ENCODE measurements at regions not wholly inside any gene's neighbourhood (a gene's known extent, or its start where the extent isn't known, plus 50 kb on each side); places are given as distances from the start of the nearest gene placed in this dataset.

DNA sequence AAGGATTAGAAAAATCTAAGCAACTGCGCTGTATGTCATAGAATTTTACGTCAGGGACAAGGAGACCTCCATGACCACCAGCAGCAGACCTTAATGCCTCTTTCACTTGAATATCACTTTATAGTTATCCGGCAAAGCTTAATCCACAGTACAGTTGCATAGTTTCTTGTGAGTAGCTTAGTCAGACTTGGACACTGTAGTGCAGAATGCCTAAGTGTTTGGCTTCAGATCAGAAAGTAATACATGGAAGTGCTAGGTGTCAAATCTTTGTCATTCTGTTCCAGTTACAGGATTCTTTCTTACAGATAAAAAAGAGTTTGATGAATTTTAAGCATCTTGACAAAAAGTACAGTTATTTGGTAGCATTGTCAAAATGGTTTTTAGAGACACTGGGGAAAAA lies 239.9 kb upstream of the PAPPA start:
- no peak for DNase-seq

DNA sequence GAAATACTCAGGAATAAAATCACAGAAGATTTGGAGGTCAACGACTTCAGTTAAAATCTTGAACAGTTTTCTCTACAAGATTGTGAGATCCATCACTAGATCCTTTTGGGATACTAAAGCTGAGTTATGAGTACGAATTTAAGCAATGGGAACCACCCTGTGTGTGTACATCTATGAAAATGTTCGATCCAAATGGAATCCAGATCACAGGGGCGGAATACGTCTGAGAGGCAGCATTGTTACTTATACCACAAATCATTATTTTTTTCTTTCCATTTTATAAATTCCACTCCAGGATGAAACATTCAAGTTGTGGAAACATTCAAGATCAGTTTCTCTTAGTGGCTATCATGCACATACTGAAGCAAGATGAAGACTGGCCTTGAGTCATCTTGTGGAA lies 239.3 kb upstream of the PAPPA start:
- DNase-seq = no peak

GRCh38 chr9:115921301-115921700 lies 232.3 kb upstream of the PAPPA start:
- DNase-seq = no peak

DNA sequence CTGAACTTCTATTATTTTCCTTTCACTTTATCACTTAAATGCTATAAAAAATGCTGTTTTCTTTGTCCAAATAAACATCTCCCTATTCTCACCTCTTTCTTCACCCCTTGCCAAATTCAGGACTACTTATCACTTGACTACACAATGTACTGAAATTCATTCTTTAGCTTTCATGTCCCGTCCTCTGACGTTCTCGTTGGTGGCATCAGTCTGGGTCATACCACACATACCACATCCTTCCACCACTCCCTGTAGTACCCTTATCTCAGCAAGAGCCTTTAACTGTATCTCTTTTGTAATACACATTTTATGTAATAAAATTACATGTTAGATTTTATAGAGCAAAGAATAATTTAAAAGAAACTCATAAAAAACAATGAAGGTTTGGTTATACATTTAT lies 231.1 kb upstream of the PAPPA start:
- no peak for DNase-seq

DNA sequence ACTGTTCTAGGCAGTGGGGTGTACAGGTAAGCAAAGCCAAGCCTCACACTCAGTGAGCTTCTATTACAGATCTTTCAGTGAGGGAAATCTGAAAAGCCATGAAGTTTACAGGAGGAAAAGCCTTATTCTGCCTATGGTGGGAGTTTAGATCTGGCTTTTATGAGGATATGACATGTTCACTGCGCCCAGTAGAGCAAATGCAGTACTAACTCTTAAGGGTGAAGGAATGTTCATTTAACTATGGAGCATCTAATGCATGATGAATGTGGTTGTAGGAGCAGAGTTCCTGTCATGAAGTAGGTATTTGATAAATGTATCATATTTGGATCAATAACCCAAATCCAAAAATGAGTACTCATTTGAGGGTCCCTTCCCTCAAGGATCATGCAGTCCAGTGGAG lies 230.2 kb upstream of the PAPPA start:
- DNase-seq = no peak

GRCh38 chr9:115923903-115924668 lies 229.5 kb upstream of the PAPPA start:
- DNase-seq = no peak

- DNase-seq = no peak
Observed at GRCh38 chr9:115924669-115924987, 229.0 kb upstream of the PAPPA start.

DNA sequence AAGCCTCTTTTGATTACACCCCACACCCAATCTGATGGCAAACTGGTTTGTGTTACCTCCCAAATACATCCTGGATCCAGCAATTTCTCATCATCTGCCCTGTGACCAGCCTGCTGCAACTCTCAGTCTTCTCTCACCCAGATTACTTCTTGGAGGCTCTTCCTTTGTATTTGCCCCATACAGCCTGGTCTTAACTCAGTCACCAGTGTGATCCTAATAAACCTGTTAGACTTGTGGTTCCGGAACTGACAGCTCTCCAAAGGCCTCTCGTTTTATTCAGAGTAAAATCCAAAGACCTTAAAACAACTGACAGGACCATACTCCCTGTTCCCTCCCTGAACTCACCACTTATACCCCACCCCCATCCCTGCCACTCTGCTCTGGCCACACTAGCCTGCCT lies 228.2 kb upstream of the PAPPA start:
- DNase-seq = no peak

GRCh38 chr9:115930472-115930871 lies 223.1 kb upstream of the PAPPA start:
- no peak for DNase-seq

DNA sequence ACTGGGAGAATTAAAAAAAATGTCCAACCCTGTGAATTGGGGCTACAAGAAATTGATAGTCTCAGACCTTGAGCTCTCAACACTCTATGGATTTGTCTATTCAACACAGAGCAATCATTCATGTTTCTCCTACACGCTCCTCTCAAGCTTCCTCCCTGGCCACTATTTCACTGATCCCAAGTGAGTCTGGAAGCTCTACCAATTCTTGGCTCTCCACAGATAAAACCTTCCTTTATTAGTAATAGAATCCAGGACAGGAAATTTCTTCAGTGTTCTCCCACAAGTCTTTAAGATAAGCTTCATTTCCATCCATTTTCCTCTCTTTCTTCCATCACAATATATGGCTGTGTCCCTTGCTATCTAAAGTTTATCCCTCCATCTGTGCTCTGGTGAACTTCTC lies 215.1 kb upstream of the PAPPA start:
- DNase-seq = no peak

- DNase-seq = no peak
Observed at GRCh38 chr9:115939065-115939765, 214.4 kb upstream of the PAPPA start.

- no peak for DNase-seq
Observed at GRCh38 chr9:115941561-115942315, 211.9 kb upstream of the PAPPA start.

DNA sequence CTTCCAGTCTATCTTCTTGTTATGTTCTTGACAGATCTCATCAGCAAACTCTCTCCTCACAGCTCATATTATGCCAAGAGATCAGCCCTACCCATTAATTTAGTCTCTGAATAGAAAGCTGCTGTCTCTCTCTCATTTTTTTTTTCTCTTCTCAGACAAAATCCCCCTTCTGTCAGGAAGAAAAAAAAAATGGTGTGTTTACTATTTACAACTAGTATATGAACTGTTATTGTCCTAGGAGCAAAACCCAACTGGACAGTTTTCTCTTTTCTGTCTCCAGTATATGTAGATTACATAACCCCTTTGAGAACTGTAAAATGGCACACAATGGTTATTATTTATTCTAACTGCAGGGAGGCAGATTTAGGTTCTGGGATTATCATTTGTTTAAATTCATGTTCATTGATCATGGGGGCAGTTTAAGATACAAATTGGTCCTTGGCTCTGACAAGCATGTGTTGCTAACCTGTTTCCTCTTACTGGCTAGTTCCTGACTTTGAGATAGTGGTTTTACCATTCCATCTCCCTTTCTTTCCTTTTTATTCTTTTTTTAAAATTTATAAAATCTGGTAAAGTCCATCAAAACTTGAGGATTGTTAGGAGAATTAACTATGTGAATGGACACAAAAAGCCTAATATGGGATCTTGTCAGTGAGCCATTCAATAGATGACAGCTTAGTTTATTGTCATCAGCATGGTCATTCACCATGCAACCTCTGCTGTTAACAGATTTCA lies 210.0 kb upstream of the PAPPA start:
- DNase-seq = no peak

DNA sequence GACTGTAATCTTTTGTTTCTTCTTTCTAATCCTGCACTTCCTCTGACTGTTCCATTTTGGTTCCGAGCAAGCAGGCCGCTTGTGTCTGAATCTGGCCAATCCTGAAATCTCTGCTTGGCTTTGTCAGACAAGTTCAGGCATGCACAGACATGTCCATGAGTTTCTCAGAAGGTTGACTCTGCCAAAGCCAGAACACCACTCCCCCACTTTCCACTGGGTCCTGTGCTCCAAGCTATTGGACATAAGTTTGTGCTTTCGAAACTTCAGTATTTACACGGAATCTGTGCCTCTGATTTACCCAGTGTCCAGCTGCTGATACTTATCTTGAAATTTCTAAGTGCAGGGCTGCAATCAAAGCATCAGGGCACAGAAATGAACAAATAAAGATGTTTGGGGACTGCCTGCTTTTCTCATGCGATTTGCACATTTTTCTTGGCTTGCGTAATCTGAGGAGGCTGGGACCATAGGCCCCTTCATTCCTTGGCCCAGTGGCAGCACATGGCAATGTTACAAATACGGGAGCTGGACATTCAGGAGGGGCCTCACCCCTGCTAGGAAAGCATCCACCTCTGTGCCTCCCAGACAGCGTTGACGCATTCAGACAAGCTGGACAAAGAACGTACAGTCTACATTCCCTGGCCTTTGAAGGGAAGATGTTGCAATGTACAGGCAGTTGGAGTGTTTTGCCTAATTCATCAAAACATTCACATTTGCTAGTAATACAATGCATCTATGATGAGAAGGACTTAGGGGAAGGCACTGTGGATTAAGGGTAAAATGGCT lies 209.2 kb upstream of the PAPPA start:
- DNase-seq = peak; percentile 55

- no peak for DNase-seq
Observed at GRCh38 chr9:115945009-115945431, 208.6 kb upstream of the PAPPA start.

DNA sequence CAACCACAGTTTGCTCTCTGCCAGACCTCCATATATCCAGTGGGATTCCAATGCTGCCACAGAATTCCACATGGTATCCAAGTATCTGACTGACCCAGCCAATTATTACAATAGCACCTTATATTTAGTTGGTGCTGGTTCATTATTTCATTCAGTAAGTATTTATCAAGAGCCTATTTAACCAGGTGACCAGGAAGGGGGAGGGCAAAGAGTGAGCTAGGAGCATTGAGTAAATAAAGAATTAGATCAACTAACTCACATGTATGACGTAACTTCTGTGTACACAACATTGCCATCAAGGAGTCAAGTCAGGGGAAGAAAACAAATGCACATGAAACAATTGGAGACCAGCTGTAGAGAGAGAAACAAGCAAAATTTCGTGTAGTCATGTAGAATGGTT lies 207.1 kb upstream of the PAPPA start:
- DNase-seq = no peak

GRCh38 chr9:115951977-115952376 lies 201.6 kb upstream of the PAPPA start:
- DNase-seq = no peak

DNA sequence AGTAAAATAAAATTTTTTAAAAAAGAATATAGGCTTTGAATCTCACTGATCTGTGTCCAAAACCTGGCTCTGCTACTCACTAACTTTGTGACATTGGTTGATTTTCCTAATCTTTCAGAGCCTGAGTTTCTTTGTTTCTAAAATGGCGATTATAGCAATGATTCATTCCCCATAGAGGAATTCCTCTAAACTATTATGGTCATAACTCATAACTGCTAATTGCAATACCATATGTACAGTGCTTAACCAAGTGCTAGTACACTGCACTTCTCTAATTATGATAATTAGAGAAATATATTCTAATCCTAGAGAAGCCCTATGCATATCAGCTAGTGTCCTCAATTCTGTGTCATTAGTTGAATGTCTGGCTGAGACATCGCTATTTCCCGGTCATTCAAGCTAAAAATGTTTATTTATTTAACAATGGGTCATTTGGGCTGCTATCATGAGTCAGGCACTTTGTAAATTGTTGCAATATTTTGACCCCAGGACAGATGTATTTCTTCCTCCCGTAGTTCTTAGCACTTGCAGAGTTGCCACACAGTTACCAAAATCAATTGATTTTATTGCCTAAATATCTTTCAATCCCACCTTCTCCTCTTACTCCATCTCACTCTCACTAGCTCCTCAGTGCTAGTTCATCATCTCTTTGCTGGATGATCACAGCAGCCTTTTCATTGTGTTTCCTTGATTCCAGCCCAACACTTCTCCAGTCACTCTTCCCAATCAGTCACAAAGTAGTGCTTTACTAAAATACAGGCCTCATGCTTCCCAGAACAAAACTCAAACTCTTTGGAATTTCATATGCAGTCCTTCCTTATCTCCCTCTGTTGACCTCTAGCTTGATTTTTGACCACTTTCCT lies 200.9 kb upstream of the PAPPA start:
- no peak for DNase-seq

DNA sequence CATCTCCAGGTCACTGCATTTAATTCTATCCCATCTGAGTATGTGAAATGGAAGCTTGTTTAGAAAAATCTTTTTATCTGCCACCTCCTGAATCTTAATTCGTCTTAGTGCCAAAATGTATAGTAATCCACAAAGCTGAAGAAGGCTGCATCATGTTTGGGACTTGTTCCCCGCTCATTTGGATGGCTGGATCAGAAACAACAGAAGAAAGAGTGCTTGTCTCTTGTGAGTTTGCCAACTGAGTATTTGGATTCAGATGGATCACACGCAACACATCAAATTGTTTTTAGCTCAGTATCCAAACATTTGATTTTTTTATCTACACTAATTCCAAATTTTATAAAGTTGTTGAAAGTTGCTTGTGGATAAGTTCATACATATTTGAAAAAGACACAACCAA lies 197.2 kb upstream of the PAPPA start:
- DNase-seq = no peak

GRCh38 chr9:115957585-115957984 lies 196.0 kb upstream of the PAPPA start:
- DNase-seq = no peak

- DNase-seq = no peak
Observed at GRCh38 chr9:115964710-115965347, 188.8 kb upstream of the PAPPA start.

Data from right forelimb (tissue), 1 donor.